AML-193 (cell line): ENCODE measurements at regions not wholly inside any gene's neighbourhood (a gene's known extent, or its start where the extent isn't known, plus 50 kb on each side); places are given as distances from the start of the nearest gene placed in this dataset.

Experiments
- DNase-seq, 2 experiments: peaks; one replicate each; lab custom pipeline; 2025; lab: John Stamatoyannopoulos, UW

GRCh38 chr2:22894761-22895160 lies 490.2 kb upstream of the KLHL29 start:
- DNase-seq = no peak

- DNase-seq = no peak
These were observed 487.6 kb upstream of the KLHL29 start for GRCh38 chr2:22897428-22897827.

- no peak for DNase-seq
These were observed 484.3 kb upstream of the KLHL29 start for GRCh38 chr2:22900674-22901073.

GRCh38 chr2:22901471-22902179 lies 483.4 kb upstream of the KLHL29 start:
- no peak for DNase-seq

GRCh38 chr2:22902180-22902550 lies 482.8 kb upstream of the KLHL29 start:
- DNase-seq = no peak

- no peak for DNase-seq
These were observed 482.3 kb upstream of the KLHL29 start for GRCh38 chr2:22902662-22903165.

GRCh38 chr2:22903616-22904015 lies 481.4 kb upstream of the KLHL29 start:
- no peak for DNase-seq

GRCh38 chr2:22904126-22904684 lies 480.8 kb upstream of the KLHL29 start:
- no peak for DNase-seq

- DNase-seq = no peak
These were observed 477.6 kb upstream of the KLHL29 start for GRCh38 chr2:22907330-22907729.

- DNase-seq = no peak
These were observed 472.6 kb upstream of the KLHL29 start for GRCh38 chr2:22912398-22912797.

GRCh38 chr2:22929998-22930397 lies 455.0 kb upstream of the KLHL29 start:
- no peak for DNase-seq

GRCh38 chr2:22930781-22931180 lies 454.2 kb upstream of the KLHL29 start:
- DNase-seq = no peak

GRCh38 chr2:22932288-22932687 lies 452.7 kb upstream of the KLHL29 start:
- DNase-seq = no peak

- DNase-seq = no peak
These were observed 450.2 kb upstream of the KLHL29 start for GRCh38 chr2:22934747-22935146.

GRCh38 chr2:22942441-22942840 lies 442.5 kb upstream of the KLHL29 start:
- DNase-seq = no peak

GRCh38 chr2:22944143-22944542 lies 440.8 kb upstream of the KLHL29 start:
- no peak for DNase-seq

- no peak for DNase-seq
These were observed 438.4 kb upstream of the KLHL29 start for GRCh38 chr2:22946553-22946952.

- DNase-seq = no peak
These were observed 437.2 kb upstream of the KLHL29 start for GRCh38 chr2:22947741-22948140.

- DNase-seq = no peak
These were observed 434.5 kb upstream of the KLHL29 start for GRCh38 chr2:22950431-22950830.

GRCh38 chr2:22952656-22953225 lies 432.2 kb upstream of the KLHL29 start:
- DNase-seq = no peak

GRCh38 chr2:22957446-22957845 lies 427.5 kb upstream of the KLHL29 start:
- no peak for DNase-seq

GRCh38 chr2:22958308-22958707 lies 426.7 kb upstream of the KLHL29 start:
- DNase-seq = no peak

- DNase-seq = no peak
These were observed 417.2 kb upstream of the KLHL29 start for GRCh38 chr2:22967756-22968155.
